ENCODE measurements at regions not wholly inside any gene's neighbourhood (a gene's known extent, or its start where the extent isn't known, plus 50 kb on each side); places are given as distances from the start of the nearest gene placed in this dataset.
A peak's percentile ranks its signal among the peaks of the same experiment; 100 is the strongest.

GRCh38 chr3:168383573-168383972 lies 287.8 kb upstream of the GOLIM4 start:
- no peak for DNase-seq (ENCODE audit: low read depth)

- DNase-seq (ENCODE audit: low read depth), result no peak
Measured at GRCh38 chr3:168371846-168372245, 276.1 kb upstream of the GOLIM4 start.

GRCh38 chr3:168364967-168365366 lies 269.2 kb upstream of the GOLIM4 start:
- no peak for DNase-seq (ENCODE audit: low read depth)

GRCh38 chr3:168362661-168363247 lies 267.0 kb upstream of the GOLIM4 start:
- no peak for DNase-seq (ENCODE audit: low read depth)

GRCh38 chr3:168362156-168362555 lies 266.4 kb upstream of the GOLIM4 start:
- no peak for DNase-seq (ENCODE audit: low read depth)

- DNase-seq (ENCODE audit: low read depth), result no peak
Measured at GRCh38 chr3:168360993-168361392, 265.3 kb upstream of the GOLIM4 start.

- DNase-seq (ENCODE audit: low read depth), result no peak
Measured at GRCh38 chr3:168342946-168343850, 247.5 kb upstream of the GOLIM4 start.

GRCh38 chr3:168341956-168342936 lies 246.5 kb upstream of the GOLIM4 start:
- no peak for DNase-seq (ENCODE audit: low read depth)

GRCh38 chr3:168341192-168341815 lies 245.6 kb upstream of the GOLIM4 start:
- peak; percentile 27 for DNase-seq (ENCODE audit: low read depth)

GRCh38 chr3:168338161-168338560 lies 242.4 kb upstream of the GOLIM4 start:
- DNase-seq (ENCODE audit: low read depth), result no peak

GRCh38 chr3:168336276-168336675 lies 240.6 kb upstream of the GOLIM4 start:
- DNase-seq (ENCODE audit: low read depth), result no peak

- DNase-seq (ENCODE audit: low read depth), result no peak
Measured at GRCh38 chr3:168333410-168333935, 237.7 kb upstream of the GOLIM4 start.

GRCh38 chr3:168331756-168332155 lies 236.0 kb upstream of the GOLIM4 start:
- DNase-seq (ENCODE audit: low read depth), result no peak

GRCh38 chr3:168330983-168331382 lies 235.3 kb upstream of the GOLIM4 start:
- DNase-seq (ENCODE audit: low read depth), result no peak

- no peak for DNase-seq (ENCODE audit: low read depth)
Measured at GRCh38 chr3:168327856-168328255, 232.1 kb upstream of the GOLIM4 start.

GRCh38 chr3:168325684-168326083 lies 230.0 kb upstream of the GOLIM4 start:
- no peak for DNase-seq (ENCODE audit: low read depth)

- no peak for DNase-seq (ENCODE audit: low read depth)
Measured at GRCh38 chr3:168322941-168323340, 227.2 kb upstream of the GOLIM4 start.

GRCh38 chr3:168314166-168314565 lies 218.4 kb upstream of the GOLIM4 start:
- DNase-seq (ENCODE audit: low read depth), result no peak

GRCh38 chr3:168312984-168313383 lies 217.3 kb upstream of the GOLIM4 start:
- no peak for DNase-seq (ENCODE audit: low read depth)

GRCh38 chr3:168307893-168308292 lies 212.2 kb upstream of the GOLIM4 start:
- no peak for DNase-seq (ENCODE audit: low read depth)

GRCh38 chr3:168295027-168295426 lies 199.3 kb upstream of the GOLIM4 start:
- DNase-seq (ENCODE audit: low read depth), result no peak

GRCh38 chr3:168292296-168292695 lies 196.6 kb upstream of the GOLIM4 start:
- no peak for DNase-seq (ENCODE audit: low read depth)
